PC-9 (cell line): ENCODE measurements at regions not wholly inside any gene's neighbourhood (a gene's known extent, or its start where the extent isn't known, plus 50 kb on each side); places are given as distances from the start of the nearest gene placed in this dataset.

Source experiments
- EZH2 ChIP-seq: fragments of 200-600 bp; sonication (generic); IDR thresholded peaks from 2 replicates; pipeline ENCODE4 v1.8.0; 2017; ENCODE audit warnings: antibody characterized with exemption, low read depth
- TF ChIP-seq, protein P1 (sequence below): fragments of 200-600 bp; sonication (generic); conservative IDR thresholded peaks from 2 replicates; pipeline ENCODE4 v1.6.1; 2017; ENCODE audit warnings: mixed run types, antibody characterized with exemption, mild to moderate bottlenecking, moderate library complexity

DNA sequence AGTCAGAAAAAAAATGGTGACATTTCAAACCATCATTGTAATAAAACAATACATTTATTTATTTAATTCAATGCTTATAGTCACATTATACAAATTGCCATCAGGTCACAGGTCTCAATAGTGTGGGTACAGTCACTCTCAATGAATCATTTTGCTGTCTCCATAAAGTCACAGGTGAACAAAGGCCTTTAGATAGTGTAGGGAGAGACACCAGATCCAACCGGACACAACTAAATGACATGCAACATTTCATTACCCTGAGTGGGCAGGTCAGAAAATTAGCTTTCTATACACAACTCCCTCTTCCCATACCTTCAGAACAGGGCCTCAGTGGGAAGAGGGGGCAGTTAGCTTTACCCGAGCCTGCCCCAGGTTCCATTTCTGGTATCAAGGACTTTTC lies 63.2 kb downstream of the STYXL2 start:
- TF ChIP-seq, protein P1, sequence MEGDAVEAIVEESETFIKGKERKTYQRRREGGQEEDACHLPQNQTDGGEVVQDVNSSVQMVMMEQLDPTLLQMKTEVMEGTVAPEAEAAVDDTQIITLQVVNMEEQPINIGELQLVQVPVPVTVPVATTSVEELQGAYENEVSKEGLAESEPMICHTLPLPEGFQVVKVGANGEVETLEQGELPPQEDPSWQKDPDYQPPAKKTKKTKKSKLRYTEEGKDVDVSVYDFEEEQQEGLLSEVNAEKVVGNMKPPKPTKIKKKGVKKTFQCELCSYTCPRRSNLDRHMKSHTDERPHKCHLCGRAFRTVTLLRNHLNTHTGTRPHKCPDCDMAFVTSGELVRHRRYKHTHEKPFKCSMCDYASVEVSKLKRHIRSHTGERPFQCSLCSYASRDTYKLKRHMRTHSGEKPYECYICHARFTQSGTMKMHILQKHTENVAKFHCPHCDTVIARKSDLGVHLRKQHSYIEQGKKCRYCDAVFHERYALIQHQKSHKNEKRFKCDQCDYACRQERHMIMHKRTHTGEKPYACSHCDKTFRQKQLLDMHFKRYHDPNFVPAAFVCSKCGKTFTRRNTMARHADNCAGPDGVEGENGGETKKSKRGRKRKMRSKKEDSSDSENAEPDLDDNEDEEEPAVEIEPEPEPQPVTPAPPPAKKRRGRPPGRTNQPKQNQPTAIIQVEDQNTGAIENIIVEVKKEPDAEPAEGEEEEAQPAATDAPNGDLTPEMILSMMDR: no peak
- no peak for TF ChIP-seq EZH2
